ENCODE measurements at regions not wholly inside any gene's neighbourhood (a gene's known extent, or its start where the extent isn't known, plus 50 kb on each side); places are given as distances from the start of the nearest gene placed in this dataset.

- H3K36me3 ChIP-seq: no peaks in the 10 kb centered on the region
- no peak for DNase-seq
- no peak overlapping the region for H3K27ac ChIP-seq
- no peaks in the 10 kb centered on the region for H3K9me3 ChIP-seq
- H3K27me3 ChIP-seq: no peaks in the 10 kb centered on the region
- WGBS, 3 donors: 57 to 61% (median 58%) methylated on average over 3 of the region's 3 CpGs
- H3K4me1 ChIP-seq (ENCODE audit: insufficient read depth): no peaks in the 10 kb centered on the region
- H3K4me3 ChIP-seq: no peak overlapping the region
- no peak for TF ChIP-seq CTCF (IDR thresholded peaks at IDR 0.05)
- TF ChIP-seq EP300 (IDR thresholded peaks at IDR 0.05): no peak
- intact Hi-C loops (cut with DNase I): no loop called here
Observed at GRCh38 chr11:97234016-97234415, 844.2 kb downstream of the JRKL start.

GRCh38 chr11:97237151-97237550 is 847.3 kb downstream of the JRKL start:
- Histone ChIP-seq H3K4me3 (no peak overlapping the region), H3K4me1 (ENCODE audit: insufficient read depth) (no peaks in the 10 kb centered on the region), H3K27ac (no peak overlapping the region), H3K36me3 (no peaks in the 10 kb centered on the region), H3K9me3 (no peaks in the 10 kb centered on the region), H3K27me3 (no peaks in the 10 kb centered on the region)
- TF ChIP-seq EP300 (IDR thresholded peaks at IDR 0.05): no peak
- no peak for TF ChIP-seq POLR2A (IDR thresholded peaks at IDR 0.05)
- TF ChIP-seq CTCF (IDR thresholded peaks at IDR 0.05): no peak
- intact Hi-C loops (cut with DNase I): no loop called here
- no peak for DNase-seq
- WGBS, 3 donors: 63 to 69% (median 66%) methylated on average over 2 of the region's 2 CpGs

GRCh38 chr11:97247601-97248000 is 857.8 kb downstream of the JRKL start:
- DNase-seq: no peak
- no peak overlapping the region for H3K27ac ChIP-seq
- intact Hi-C loops (cut with DNase I): no loop called here
- TF ChIP-seq CTCF (IDR thresholded peaks at IDR 0.05) (no peak), POLR2A (IDR thresholded peaks at IDR 0.05) (no peak), EP300 (IDR thresholded peaks at IDR 0.05) (no peak)
- H3K27me3 ChIP-seq: no peaks in the 10 kb centered on the region
- H3K4me1 ChIP-seq (ENCODE audit: insufficient read depth): no peaks in the 10 kb centered on the region
- no peaks in the 10 kb centered on the region for H3K36me3 ChIP-seq
- H3K9me3 ChIP-seq: no peaks in the 10 kb centered on the region
- no peak overlapping the region for H3K4me3 ChIP-seq
- 76 to 84% (median 83%) methylated on average over 3 of the region's 3 CpGs for WGBS, 3 donors

- no peaks in the 10 kb centered on the region for H3K27me3 ChIP-seq
- H3K4me3 ChIP-seq: no peak overlapping the region
- 55 to 68% (median 67%) methylated on average over 1 of the region's 1 CpG for WGBS, 3 donors
- DNase-seq: no peak
- no peaks in the 10 kb centered on the region for H3K36me3 ChIP-seq
- H3K4me1 ChIP-seq (ENCODE audit: insufficient read depth): no peaks in the 10 kb centered on the region
- intact Hi-C loops (cut with DNase I): no loop called here
- no peaks in the 10 kb centered on the region for H3K9me3 ChIP-seq
- TF ChIP-seq POLR2A (IDR thresholded peaks at IDR 0.05) (no peak), CTCF (IDR thresholded peaks at IDR 0.05) (no peak), EP300 (IDR thresholded peaks at IDR 0.05) (no peak)
- H3K27ac ChIP-seq: no peak overlapping the region
Observed at GRCh38 chr11:97254790-97255189, 865.0 kb downstream of the JRKL start.

- Histone ChIP-seq H3K27ac (no peak overlapping the region), H3K4me3 (no peak overlapping the region), H3K9me3 (no peaks in the 10 kb centered on the region), H3K4me1 (ENCODE audit: insufficient read depth) (no peaks in the 10 kb centered on the region), H3K36me3 (no peaks in the 10 kb centered on the region), H3K27me3 (no peaks in the 10 kb centered on the region)
- no peak for DNase-seq
- 91 to 96% (median 93%) methylated on average over 3 of the region's 3 CpGs for WGBS, 3 donors
- intact Hi-C loops (cut with DNase I): no loop called here
- TF ChIP-seq CTCF (IDR thresholded peaks at IDR 0.05): no peak
- TF ChIP-seq EP300 (IDR thresholded peaks at IDR 0.05): no peak
- no peak for TF ChIP-seq POLR2A (IDR thresholded peaks at IDR 0.05)
Observed at GRCh38 chr11:97259434-97259833, 869.6 kb downstream of the JRKL start.
